ENCODE measurements at regions not wholly inside any gene's neighbourhood (a gene's known extent, or its start where the extent isn't known, plus 50 kb on each side); places are given as distances from the start of the nearest gene placed in this dataset.

DNA sequence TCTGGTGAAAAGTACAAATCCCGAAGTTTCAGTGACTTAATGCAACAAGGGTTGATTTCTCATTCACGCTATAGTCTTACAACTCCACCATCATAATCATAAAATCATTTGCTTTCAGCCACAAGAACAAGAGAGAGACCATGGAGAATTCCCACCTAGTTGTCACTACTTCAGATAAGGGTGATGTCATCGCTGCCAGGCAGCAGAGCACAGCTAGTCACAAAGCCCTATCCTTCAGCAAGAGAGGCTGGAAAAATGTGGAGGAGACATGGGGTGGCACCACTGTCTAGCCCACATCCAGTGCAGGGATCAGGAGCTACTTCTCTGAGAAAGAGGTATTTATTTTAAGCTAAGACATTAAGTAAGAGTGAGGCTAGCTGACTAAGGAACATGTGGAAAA lies 356.1 kb downstream of the YTHDC2 start:
- no peaks in the 10 kb centered on the region for H3K4me1 ChIP-seq (ENCODE audit: control insufficient read depth, low read length)
- no peaks in the 10 kb centered on the region for H3F3A ChIP-seq (ENCODE audit: control insufficient read depth, insufficient read depth)
- H3K27me3 ChIP-seq (ENCODE audit: control insufficient read depth, low read length), result no peaks in the 10 kb centered on the region
- H3K9me2 ChIP-seq (replicated peaks; ENCODE audit: control insufficient read depth, low read length), result no peaks in the 10 kb centered on the region
- no peaks in the 10 kb centered on the region for H3K36me3 ChIP-seq (ENCODE audit: control insufficient read depth, low read length)
- H3K4me2 ChIP-seq (ENCODE audit: low read length), result no peak overlapping the region
- no peak overlapping the region for H3K27ac ChIP-seq (ENCODE audit: low read depth, low read length)
- no peak overlapping the region for H3K4me3 ChIP-seq (ENCODE audit: low read length)
- no peaks in the 10 kb centered on the region for H3K9me3 ChIP-seq (ENCODE audit: control insufficient read depth, insufficient read depth, low read length)
- H4K20me1 ChIP-seq (ENCODE audit: control insufficient read depth, insufficient read depth, low read depth, low read length), result no peaks in the 10 kb centered on the region
- no peaks in the 10 kb centered on the region for H3K79me2 ChIP-seq (ENCODE audit: control insufficient read depth, low read length)
- TF ChIP-seq, protein P1, sequence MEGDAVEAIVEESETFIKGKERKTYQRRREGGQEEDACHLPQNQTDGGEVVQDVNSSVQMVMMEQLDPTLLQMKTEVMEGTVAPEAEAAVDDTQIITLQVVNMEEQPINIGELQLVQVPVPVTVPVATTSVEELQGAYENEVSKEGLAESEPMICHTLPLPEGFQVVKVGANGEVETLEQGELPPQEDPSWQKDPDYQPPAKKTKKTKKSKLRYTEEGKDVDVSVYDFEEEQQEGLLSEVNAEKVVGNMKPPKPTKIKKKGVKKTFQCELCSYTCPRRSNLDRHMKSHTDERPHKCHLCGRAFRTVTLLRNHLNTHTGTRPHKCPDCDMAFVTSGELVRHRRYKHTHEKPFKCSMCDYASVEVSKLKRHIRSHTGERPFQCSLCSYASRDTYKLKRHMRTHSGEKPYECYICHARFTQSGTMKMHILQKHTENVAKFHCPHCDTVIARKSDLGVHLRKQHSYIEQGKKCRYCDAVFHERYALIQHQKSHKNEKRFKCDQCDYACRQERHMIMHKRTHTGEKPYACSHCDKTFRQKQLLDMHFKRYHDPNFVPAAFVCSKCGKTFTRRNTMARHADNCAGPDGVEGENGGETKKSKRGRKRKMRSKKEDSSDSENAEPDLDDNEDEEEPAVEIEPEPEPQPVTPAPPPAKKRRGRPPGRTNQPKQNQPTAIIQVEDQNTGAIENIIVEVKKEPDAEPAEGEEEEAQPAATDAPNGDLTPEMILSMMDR (IDR thresholded peaks at IDR 0.05; ENCODE audit: low read depth, low read length, poor library complexity, severe bottlenecking), result no peak
- no peak for TF ChIP-seq EZH2phosphoT487 (IDR thresholded peaks at IDR 0.05; ENCODE audit: borderline replicate concordance, low read length)

DNA sequence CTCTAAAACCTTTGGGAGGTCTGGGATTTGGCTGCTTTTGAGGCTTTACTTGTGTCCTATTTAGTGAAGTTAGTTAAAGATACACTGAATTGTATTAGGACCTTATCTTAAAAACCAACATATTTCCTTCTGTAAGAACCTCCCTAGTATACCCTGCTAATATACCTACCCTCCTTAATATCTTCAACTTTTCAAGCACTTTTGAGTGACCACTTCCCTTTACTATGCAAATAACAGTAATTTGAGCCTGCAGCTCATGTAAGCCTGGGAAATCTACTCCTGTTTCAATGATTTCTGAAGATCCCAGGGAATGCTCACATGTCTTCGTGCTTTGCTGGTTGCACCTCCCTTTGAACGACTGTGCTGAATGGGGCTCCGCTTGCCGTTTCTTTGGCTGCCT lies 358.5 kb downstream of the YTHDC2 start:
- Histone ChIP-seq H3K79me2 (ENCODE audit: control insufficient read depth, low read length) (no peaks in the 10 kb centered on the region), H3K27me3 (ENCODE audit: control insufficient read depth, low read length) (no peaks in the 10 kb centered on the region), H3K4me3 (ENCODE audit: low read length) (no peak overlapping the region), H3K4me2 (ENCODE audit: low read length) (no peak overlapping the region), H3K9me3 (ENCODE audit: control insufficient read depth, insufficient read depth, low read length) (no peaks in the 10 kb centered on the region), H3K4me1 (ENCODE audit: control insufficient read depth, low read length) (no peaks in the 10 kb centered on the region), H3F3A (ENCODE audit: control insufficient read depth, insufficient read depth) (no peaks in the 10 kb centered on the region), H3K27ac (ENCODE audit: low read depth, low read length) (no peak overlapping the region), H3K36me3 (ENCODE audit: control insufficient read depth, low read length) (no peaks in the 10 kb centered on the region), H3K9me2 (replicated peaks; ENCODE audit: control insufficient read depth, low read length) (no peaks in the 10 kb centered on the region), H4K20me1 (ENCODE audit: control insufficient read depth, insufficient read depth, low read depth, low read length) (no peaks in the 10 kb centered on the region)
- no peak for TF ChIP-seq EZH2phosphoT487 (IDR thresholded peaks at IDR 0.05; ENCODE audit: borderline replicate concordance, low read length)
- TF ChIP-seq, protein P1 (IDR thresholded peaks at IDR 0.05; ENCODE audit: low read depth, low read length, poor library complexity, severe bottlenecking), result no peak

DNA sequence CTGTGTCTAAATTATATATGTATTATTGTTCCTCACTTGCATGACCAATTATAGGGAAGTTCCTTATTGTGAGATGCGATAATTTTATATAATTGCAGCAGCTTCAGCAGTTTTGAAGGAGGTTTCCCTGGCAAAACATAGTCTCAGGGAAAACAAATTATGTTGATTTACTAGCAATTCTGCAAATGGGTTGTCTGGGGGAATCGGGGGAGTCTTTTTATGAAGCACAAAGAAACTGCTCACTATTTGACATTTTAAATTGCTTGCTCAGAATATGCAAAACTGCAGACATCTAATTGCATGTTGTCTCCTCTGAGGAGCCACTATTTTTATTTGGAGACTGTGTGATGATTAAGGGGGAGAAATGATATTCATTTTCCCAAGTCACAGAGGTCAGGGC lies 361.6 kb downstream of the YTHDC2 start:
- Histone ChIP-seq H3K27ac (ENCODE audit: low read depth, low read length) (no peak overlapping the region), H3K27me3 (ENCODE audit: control insufficient read depth, low read length) (no peaks in the 10 kb centered on the region), H3K9me2 (replicated peaks; ENCODE audit: control insufficient read depth, low read length) (no peaks in the 10 kb centered on the region), H3K4me1 (ENCODE audit: control insufficient read depth, low read length) (no peaks in the 10 kb centered on the region), H3K4me3 (ENCODE audit: low read length) (no peak overlapping the region), H3K36me3 (ENCODE audit: control insufficient read depth, low read length) (no peaks in the 10 kb centered on the region), H4K20me1 (ENCODE audit: control insufficient read depth, insufficient read depth, low read depth, low read length) (no peaks in the 10 kb centered on the region), H3K79me2 (ENCODE audit: control insufficient read depth, low read length) (no peaks in the 10 kb centered on the region), H3K9me3 (ENCODE audit: control insufficient read depth, insufficient read depth, low read length) (no peaks in the 10 kb centered on the region; the same call in 1 of the 2 replicates), H3K4me2 (ENCODE audit: low read length) (no peak overlapping the region), H3F3A (ENCODE audit: control insufficient read depth, insufficient read depth) (no peaks in the 10 kb centered on the region)
- no peak for TF ChIP-seq EZH2phosphoT487 (IDR thresholded peaks at IDR 0.05; ENCODE audit: borderline replicate concordance, low read length)
- TF ChIP-seq, protein P1 (IDR thresholded peaks at IDR 0.05; ENCODE audit: low read depth, low read length, poor library complexity, severe bottlenecking), result no peak

DNA sequence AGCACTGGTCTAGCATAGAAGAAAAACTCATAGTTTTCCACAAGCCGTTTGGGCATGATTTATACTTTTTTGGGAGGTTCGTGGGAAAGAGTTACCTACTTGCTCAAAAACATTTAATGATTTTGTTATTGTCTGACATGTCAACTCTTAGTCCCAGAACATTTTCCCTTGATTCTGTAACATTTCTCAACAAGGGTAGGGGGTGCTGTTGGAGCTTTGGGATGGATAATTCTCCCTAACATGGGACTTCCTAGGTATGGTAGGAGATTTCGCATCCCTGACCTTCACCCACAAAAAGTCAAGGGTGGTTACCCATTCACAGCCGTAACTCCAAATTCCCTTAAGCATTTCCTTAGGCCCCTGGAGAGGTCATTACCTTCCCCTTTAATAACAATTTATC lies 378.0 kb downstream of the YTHDC2 start:
- H3K9me2 ChIP-seq (replicated peaks; ENCODE audit: control insufficient read depth, low read length), result no peaks in the 10 kb centered on the region
- no peaks in the 10 kb centered on the region for H4K20me1 ChIP-seq (ENCODE audit: control insufficient read depth, insufficient read depth, low read depth, low read length)
- no peak for TF ChIP-seq EZH2phosphoT487 (IDR thresholded peaks at IDR 0.05; ENCODE audit: borderline replicate concordance, low read length)
- TF ChIP-seq, protein P1 (IDR thresholded peaks at IDR 0.05; ENCODE audit: low read depth, low read length, poor library complexity, severe bottlenecking), result no peak
- H3K9me3 ChIP-seq (ENCODE audit: control insufficient read depth, insufficient read depth, low read length), result no peaks in the 10 kb centered on the region
- no peak overlapping the region for H3K27ac ChIP-seq (ENCODE audit: low read depth, low read length)
- H3F3A ChIP-seq (ENCODE audit: control insufficient read depth, insufficient read depth), result no peaks in the 10 kb centered on the region
- no peak overlapping the region for H3K4me2 ChIP-seq (ENCODE audit: low read length)
- H3K36me3 ChIP-seq (ENCODE audit: control insufficient read depth, low read length), result no peaks in the 10 kb centered on the region
- no peak overlapping the region for H3K4me3 ChIP-seq (ENCODE audit: low read length)
- no peaks in the 10 kb centered on the region for H3K79me2 ChIP-seq (ENCODE audit: control insufficient read depth, low read length)
- H3K27me3 ChIP-seq (ENCODE audit: control insufficient read depth, low read length), result no peaks in the 10 kb centered on the region
- no peaks in the 10 kb centered on the region for H3K4me1 ChIP-seq (ENCODE audit: control insufficient read depth, low read length)
